IPS DF 6.9 (cell line): ENCODE measurements at regions not wholly inside any gene's neighbourhood (a gene's known extent, or its start where the extent isn't known, plus 50 kb on each side); places are given as distances from the start of the nearest gene placed in this dataset.
"Not testable (repeated sequence)": the region's sequence is repeated elsewhere in the genome, so short reads cannot be mapped to it uniquely, and the experiment has no call there.

Experiments used
- DNase-seq: peaks from one replicate; pipeline ENCODE4 v3.0.0-alpha.2; 2013; ENCODE audit warnings: low read depth, low spot score
- H3K27ac ChIP-seq: one replicate; pipeline ENCODE4 v1.5.1; 2013; ENCODE audit warnings: low read length, control low read depth
- H3K27me3 ChIP-seq: 2 replicates; pipeline ENCODE4 v1.6.1; 2013; ENCODE audit warnings: mild to moderate bottlenecking, low read length; ENCODE audit not compliant: control insufficient read depth, insufficient read depth
- H3K36me3 ChIP-seq: 2 replicates; pipeline ENCODE4 v1.6.1; 2013; ENCODE audit warnings: low read length; ENCODE audit not compliant: control insufficient read depth, insufficient read depth
- H3K4me1 ChIP-seq: 2 replicates; pipeline ENCODE4 v1.6.1; 2013; ENCODE audit warnings: low read length; ENCODE audit not compliant: control insufficient read depth, insufficient read depth
- H3K4me3 ChIP-seq: 2 replicates; pipeline ENCODE4 v1.5.1; 2013; ENCODE audit warnings: mild to moderate bottlenecking, low read length
- H3K9me3 ChIP-seq: 2 replicates; pipeline ENCODE4 v1.6.1; 2013; ENCODE audit warnings: low read length, inconsistent platforms; ENCODE audit not compliant: control insufficient read depth, insufficient read depth
- WGBS: extraction: QIAGEN DNeasy Blood & Tissue Kit; methylation state at CpG from one replicate; pipeline ENCODE4 v1.1.7; 2013; ENCODE audit warnings: mixed read lengths, missing lambda C conversion rate; ENCODE audit not compliant: insufficient read length, insufficient coverage; 5-methylcytosine and 5-hydroxymethylcytosine counted together

DNA sequence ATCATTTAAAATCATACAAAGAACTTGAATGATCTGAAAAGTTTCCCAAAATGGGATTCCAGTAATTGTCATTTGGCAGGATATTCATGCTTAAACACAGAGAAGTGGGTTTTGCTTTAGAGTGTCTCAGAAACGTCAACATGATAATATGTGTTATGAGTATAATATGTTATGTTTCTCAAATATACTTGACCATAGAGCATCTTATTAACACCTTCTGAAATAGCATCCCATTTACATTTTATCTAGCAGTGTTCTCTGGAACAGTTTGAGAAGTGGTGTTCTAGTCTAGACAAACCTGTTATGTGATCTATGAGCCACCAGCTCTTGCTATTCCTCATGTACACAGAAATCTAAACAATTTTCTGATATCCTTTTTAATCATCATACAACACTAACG, 588.8 kb upstream of the PBX1 start:
- WGBS, result no CpG with 5 or more reads among the region's 2 CpGs
- Histone ChIP-seq H3K27me3 (no peaks in the 10 kb centered on the region), H3K36me3 (no peaks in the 10 kb centered on the region), H3K4me1 (no peaks in the 10 kb centered on the region; the same call in 1 of the 2 replicates), H3K9me3 (no peaks in the 10 kb centered on the region), H3K4me3 (no peak overlapping the region), H3K27ac (no peak overlapping the region)
- DNase-seq, result no peak

DNA sequence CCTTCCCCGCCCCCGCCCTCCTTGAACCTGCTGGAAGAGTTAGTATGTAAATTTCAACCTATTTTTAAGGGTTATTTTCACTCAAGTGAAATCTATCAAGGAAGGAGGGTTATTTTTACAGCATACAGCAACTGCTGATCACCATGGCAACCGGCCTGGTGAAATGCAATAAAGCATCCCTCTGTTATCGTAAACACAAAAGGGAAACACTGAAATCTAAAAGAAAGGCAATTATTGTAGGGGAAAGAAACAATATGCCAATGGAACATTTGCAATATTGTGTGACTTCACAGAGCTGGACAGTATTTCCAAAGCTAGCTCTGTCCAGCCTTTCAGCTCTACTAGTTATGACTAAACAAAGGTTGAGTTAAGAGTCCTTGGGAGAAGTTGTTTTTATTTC, 588.3 kb upstream of the PBX1 start:
- Histone ChIP-seq H3K27ac (no peak overlapping the region), H3K4me3 (no peak overlapping the region), H3K4me1 (no peaks in the 10 kb centered on the region; the same call in 1 of the 2 replicates), H3K9me3 (no peaks in the 10 kb centered on the region), H3K27me3 (no peaks in the 10 kb centered on the region), H3K36me3 (no peaks in the 10 kb centered on the region)
- WGBS, result no CpG with 5 or more reads among the region's 4 CpGs
- no peak for DNase-seq

DNA sequence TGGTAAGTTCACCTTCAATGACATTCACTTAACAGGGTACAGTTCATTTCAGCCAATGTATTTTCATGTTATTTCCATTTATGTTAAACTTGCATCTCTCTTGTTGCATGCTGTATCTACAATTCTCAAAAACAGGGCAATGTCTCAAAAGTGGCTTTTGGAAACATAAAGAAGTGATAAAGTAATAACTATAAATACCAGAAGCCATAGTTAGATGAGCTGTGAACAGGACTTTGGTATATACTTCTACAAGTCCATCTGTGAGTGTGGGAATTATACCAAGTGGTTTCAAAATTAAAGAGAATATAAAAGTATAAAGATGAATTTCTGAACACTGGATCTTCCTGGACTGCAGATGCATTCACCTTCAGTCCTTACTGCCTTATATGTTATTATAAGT, 585.4 kb upstream of the PBX1 start:
- no peak for DNase-seq
- Histone ChIP-seq H3K36me3 (no peaks in the 10 kb centered on the region), H3K4me3 (no peak overlapping the region), H3K27ac (no peak overlapping the region), H3K9me3 (no peaks in the 10 kb centered on the region), H3K27me3 (no peaks in the 10 kb centered on the region), H3K4me1 (no peaks in the 10 kb centered on the region; the same call in 1 of the 2 replicates)

DNA sequence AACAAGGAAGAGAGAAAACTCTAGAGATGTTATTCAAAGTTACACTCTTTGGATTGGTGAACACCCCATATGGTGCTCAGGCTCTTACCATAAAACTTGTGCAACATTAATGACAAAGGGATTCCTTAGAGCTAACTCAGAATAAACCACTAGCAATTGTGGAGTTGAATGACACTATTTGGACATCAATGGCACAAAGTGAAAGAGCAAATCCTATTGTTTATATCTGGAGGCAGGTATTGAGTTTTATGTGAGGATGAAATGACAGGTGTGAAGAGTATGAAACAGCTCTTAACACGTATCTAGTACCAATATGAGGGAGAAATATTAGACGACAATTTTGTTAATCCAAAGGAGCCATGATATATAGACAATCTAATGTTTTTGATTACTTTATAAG, 584.9 kb upstream of the PBX1 start:
- no peak overlapping the region for H3K27ac ChIP-seq
- no peaks in the 10 kb centered on the region for H3K27me3 ChIP-seq
- no CpG with 5 or more reads among the region's 2 CpGs for WGBS
- no peaks in the 10 kb centered on the region for H3K36me3 ChIP-seq
- no peaks in the 10 kb centered on the region; the same call in 1 of the 2 replicates for H3K4me1 ChIP-seq
- no peak for DNase-seq
- no peaks in the 10 kb centered on the region for H3K9me3 ChIP-seq
- H3K4me3 ChIP-seq, result no peak overlapping the region

DNA sequence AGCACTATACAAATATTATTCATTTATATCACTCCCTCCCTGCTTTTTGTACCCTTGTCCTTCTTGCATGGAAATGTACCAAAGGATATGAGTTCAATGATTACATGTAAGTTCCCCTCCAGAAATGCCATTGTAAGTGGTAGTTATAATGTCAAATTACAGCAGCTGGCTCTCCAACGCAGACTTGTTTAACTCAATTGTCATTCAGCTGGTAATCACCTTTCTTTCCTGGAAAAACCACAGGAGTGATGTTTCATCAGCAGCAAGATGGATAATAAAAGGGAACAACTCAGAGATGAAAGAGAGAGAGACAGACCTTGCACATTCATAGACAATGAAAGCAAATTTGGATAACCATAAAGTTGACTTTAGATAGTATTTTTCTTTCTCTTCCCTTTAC, 578.6 kb upstream of the PBX1 start:
- DNase-seq, result no peak
- no peaks in the 10 kb centered on the region for H3K9me3 ChIP-seq
- no peak overlapping the region for H3K4me3 ChIP-seq
- H3K27me3 ChIP-seq, result no peaks in the 10 kb centered on the region
- no peaks in the 10 kb centered on the region for H3K4me1 ChIP-seq
- H3K36me3 ChIP-seq, result no peaks in the 10 kb centered on the region
- WGBS, result no CpG with 5 or more reads among the region's 1 CpG
- no peak overlapping the region for H3K27ac ChIP-seq

DNA sequence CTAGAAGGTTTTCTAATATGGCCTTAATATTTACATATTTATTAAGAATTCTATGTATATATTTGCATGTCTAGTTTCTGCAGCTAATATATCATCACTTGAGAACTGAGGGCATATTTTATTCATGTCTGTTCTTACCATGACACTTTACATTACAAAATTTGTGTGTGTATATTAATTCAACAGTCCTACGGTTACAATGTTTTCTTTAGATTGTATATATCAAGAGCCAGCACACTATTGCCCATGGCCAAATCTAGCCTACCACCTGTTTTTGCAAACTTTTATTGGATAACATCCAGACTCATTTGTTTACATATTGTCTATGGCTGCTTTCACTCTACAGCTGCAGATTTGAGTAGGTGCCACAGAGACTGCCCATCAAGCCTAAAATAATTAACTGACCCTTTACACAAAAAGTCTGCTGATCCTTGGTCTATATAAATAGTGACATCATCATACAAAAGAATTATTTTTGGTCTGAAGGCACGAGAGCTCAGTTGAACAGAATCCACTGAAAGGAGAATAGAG, 577.4 kb upstream of the PBX1 start:
- no peaks in the 10 kb centered on the region for H3K36me3 ChIP-seq
- no peaks in the 10 kb centered on the region for H3K4me1 ChIP-seq
- no CpG with 5 or more reads among the region's 2 CpGs for WGBS
- H3K9me3 ChIP-seq, result no peaks in the 10 kb centered on the region
- no peak overlapping the region for H3K4me3 ChIP-seq
- no peak for DNase-seq
- no peaks in the 10 kb centered on the region for H3K27me3 ChIP-seq
- no peak overlapping the region for H3K27ac ChIP-seq

DNA sequence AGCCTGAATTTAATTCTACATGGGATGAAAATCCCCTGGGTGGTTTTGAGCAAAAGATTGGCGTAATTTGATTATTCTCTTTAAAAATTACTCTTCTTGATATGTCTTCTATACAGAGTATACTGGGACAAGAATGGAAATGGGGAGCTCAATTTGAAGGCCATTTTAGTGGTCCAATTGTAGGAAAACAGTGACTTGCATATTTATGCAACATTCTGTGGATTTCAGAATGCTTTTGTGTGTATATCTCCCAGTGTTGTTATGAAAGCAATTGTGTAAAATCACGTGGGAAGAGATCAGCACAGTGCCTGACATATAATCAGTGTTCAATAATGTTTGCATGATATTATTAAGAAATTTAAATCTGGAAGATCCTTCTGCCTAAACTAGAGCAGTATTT, 575.9 kb upstream of the PBX1 start:
- H3K36me3 ChIP-seq, result no peaks in the 10 kb centered on the region
- no peak for DNase-seq
- H3K4me1 ChIP-seq, result no peaks in the 10 kb centered on the region
- no CpG with 5 or more reads among the region's 2 CpGs for WGBS
- H3K27me3 ChIP-seq, result no peaks in the 10 kb centered on the region
- no peak overlapping the region for H3K27ac ChIP-seq
- no peaks in the 10 kb centered on the region for H3K9me3 ChIP-seq
- no peak overlapping the region for H3K4me3 ChIP-seq

DNA sequence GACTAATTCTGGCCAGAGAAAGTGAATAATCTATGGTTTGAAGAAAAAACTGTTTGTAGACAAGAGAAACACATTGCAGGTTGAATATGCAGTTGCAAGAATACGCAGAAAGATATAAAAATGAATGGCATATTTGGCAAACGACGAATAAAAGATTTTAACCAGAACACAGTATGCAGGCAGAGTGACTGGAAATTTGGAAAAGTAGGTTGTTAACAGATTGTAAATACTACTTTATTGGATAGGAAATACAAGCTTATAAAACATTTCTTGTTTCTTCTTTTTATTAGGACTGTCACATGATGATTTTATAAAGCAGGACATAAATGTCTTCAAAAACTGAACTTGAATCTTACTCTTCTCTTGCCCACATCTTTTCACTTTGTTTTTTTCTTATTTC, 573.3 kb upstream of the PBX1 start:
- DNase-seq, result no peak

DNA sequence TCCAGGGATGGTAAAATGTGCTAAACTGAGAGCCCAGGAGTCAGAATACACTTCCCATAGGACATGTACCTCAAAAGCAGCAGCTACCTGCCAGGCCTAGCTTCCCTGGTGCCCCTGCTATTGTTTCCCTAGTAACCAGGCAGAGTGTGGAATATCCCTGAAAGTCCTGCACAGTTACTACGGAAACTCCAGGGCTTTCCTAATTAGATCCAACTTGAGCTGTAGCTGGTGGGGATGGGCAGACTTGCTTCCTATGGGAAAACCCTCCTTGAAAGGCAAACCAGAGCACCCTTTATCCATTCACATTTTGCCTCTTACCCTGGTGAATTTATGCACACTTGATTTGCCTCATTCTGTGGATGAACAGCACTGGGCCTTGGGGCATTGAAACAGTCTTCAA, 559.9 kb upstream of the PBX1 start:
- no CpG with 5 or more reads among the region's 1 CpG for WGBS

More for the DNA sequence above, 573.3 kb upstream of the PBX1 start:
- no CpG with 5 or more reads among the region's 3 CpGs for WGBS
- Histone ChIP-seq H3K27ac (no peak overlapping the region), H3K9me3 (no peaks in the 10 kb centered on the region), H3K36me3 (no peaks in the 10 kb centered on the region), H3K27me3 (no peaks in the 10 kb centered on the region), H3K4me1 (no peaks in the 10 kb centered on the region), H3K4me3 (no peak overlapping the region)

DNA sequence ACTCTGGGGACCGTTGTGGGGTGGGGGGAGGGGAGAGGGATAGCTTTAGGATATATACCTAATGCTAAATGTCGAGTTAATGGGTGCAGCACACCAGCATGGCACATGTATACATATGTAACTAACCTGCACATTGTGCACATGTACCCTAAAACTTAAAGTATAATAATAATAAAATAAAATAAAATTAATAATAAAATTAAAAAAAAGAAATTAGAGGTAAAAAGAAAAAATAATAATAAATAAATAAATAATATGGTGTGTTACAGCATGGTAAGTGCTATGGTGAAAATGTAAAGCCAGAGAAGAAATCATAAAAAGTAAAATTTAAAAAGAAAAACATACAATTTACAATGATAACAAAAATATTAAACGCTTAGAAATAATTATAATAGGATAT, 552.8 kb upstream of the PBX1 start:
- no CpG with 5 or more reads among the region's 3 CpGs for WGBS
- H3K36me3 ChIP-seq, DNase-seq, H3K27me3 ChIP-seq, H3K4me3 ChIP-seq, H3K4me1 ChIP-seq, H3K9me3 ChIP-seq, H3K27ac ChIP-seq: not testable (repeated sequence)

More for the DNA sequence above, 559.9 kb upstream of the PBX1 start:
- H3K27ac ChIP-seq, result no peak overlapping the region
- H3K36me3 ChIP-seq, result no peaks in the 10 kb centered on the region
- no peaks in the 10 kb centered on the region for H3K27me3 ChIP-seq
- DNase-seq, result no peak
- no peaks in the 10 kb centered on the region for H3K4me1 ChIP-seq
- H3K9me3 ChIP-seq, result no peaks in the 10 kb centered on the region
- H3K4me3 ChIP-seq, result no peak overlapping the region

DNA sequence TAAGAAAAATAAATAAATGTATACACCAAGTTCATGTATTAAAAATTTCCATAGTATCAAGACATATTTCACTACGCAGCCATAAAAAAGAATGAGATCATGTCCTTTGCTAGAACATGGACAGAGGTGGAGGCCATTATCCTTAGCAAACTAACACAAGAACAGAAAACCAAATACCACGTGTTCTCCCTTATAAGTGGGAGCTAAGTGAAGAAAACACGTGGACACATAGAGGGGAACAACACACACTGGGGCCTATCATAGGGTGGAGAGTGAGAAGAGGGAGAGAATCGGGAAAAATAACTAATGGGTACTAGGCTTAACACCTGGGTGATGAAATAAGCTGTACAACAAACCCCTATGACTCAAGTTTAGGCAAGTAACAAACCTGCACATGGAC, 552.4 kb upstream of the PBX1 start:
- no CpG with 5 or more reads among the region's 4 CpGs for WGBS

More for the DNA sequence above, 552.4 kb upstream of the PBX1 start:
- Histone ChIP-seq H3K36me3 (no peaks in the 10 kb centered on the region), H3K4me3 (no peak overlapping the region), H3K9me3 (no peaks in the 10 kb centered on the region), H3K27me3 (no peaks in the 10 kb centered on the region), H3K4me1 (no peaks in the 10 kb centered on the region), H3K27ac (no peak overlapping the region)
- DNase-seq, result no peak
